Gastroesophageal sphincter (tissue), 4 donors: ENCODE measurements at regions not wholly inside any gene's neighbourhood (a gene's known extent, or its start where the extent isn't known, plus 50 kb on each side); places are given as distances from the start of the nearest gene placed in this dataset.

Experiments used
- ATAC-seq: fragments of 150-250 bp; one replicate; pipeline ENCODE4 v1.9.1; 2016; ENCODE audit warnings: mild to moderate bottlenecking, moderate library complexity
- H3K27ac ChIP-seq, 4 donors: fragments of 200-600 bp; sonication (generic) in 3 of 4; 1 replicate in 3 of 4; 2 replicates in 1 of 4; pipeline ENCODE4 v1.5.1; 2016 to 2019
- H3K27me3 ChIP-seq: fragments of 200-600 bp; sonication (generic); one replicate; pipeline ENCODE4 v1.5.1; 2019
- H3K36me3 ChIP-seq, 2 donors: fragments of 200-600 bp; sonication (generic); one replicate each; pipeline ENCODE4 v1.5.1; 2019; ENCODE audit warnings: control low read depth in 1 of 2
- H3K4me1 ChIP-seq, 3 donors: fragments of 200-600 bp; sonication (generic); 1 replicate in 2 of 3; 2 replicates in 1 of 3; pipeline ENCODE4 v1.5.1; 2016 to 2019; ENCODE audit warnings: control low read depth in 2 of 3
- H3K4me3 ChIP-seq, 2 donors: fragments of 200-600 bp; sonication (generic); one replicate each; pipeline ENCODE4 v1.5.1; 2019; ENCODE audit warnings: mild to moderate bottlenecking in 1 of 2, moderate library complexity in 1 of 2
- H3K9me3 ChIP-seq, 3 donors: fragments of 200-600 bp; sonication (generic); one replicate each; pipeline ENCODE4 v1.5.1; 2017 to 2019; ENCODE audit warnings: control low read depth in 2 of 3
- CTCF ChIP-seq, 4 experiments: fragments of 200-600 bp in 2 of 4; fragments of 450-650 bp in 2 of 4; sonication (generic) in 1 of 4; IDR thresholded peaks; one replicate each; pipeline ENCODE4 v1.5.1; 2017 to 2019; ENCODE audit warnings: antibody characterized with exemption in 4 of 4, mild to moderate bottlenecking in 2 of 4, moderate library complexity in 2 of 4
- EP300 ChIP-seq: sonication (generic); formaldehyde crosslinking; IDR thresholded peaks from one replicate; pipeline ENCODE4 v1.6.1; 2017; ENCODE audit warnings: antibody characterized with exemption, mild to moderate bottlenecking
- POLR2A ChIP-seq, 2 donors: fragments of 450-650 bp; IDR thresholded peaks; one replicate each; pipeline ENCODE4 v1.6.1; 2017; ENCODE audit warnings: antibody characterized with exemption in 2 of 2, mild to moderate bottlenecking in 2 of 2, moderate library complexity in 1 of 2
- POLR2AphosphoS5 ChIP-seq: sonication (generic); formaldehyde crosslinking; IDR thresholded peaks from one replicate; pipeline ENCODE4 v1.6.1; 2017; ENCODE audit warnings: antibody characterized with exemption
- WGBS, 2 donors: methylation state at CpG; one replicate each; pipeline ENCODE4 v1.1.5; 2018; ENCODE audit warnings: low coverage in 1 of 2; 5-methylcytosine and 5-hydroxymethylcytosine counted together

- peaks cover 6 to 38% (median 7%) of the 10 kb centered on the region in 3 donors for H3K4me1 ChIP-seq
- TF ChIP-seq POLR2AphosphoS5: no peak
- TF ChIP-seq EP300: no peak
- TF ChIP-seq CTCF (IDR thresholded peaks at IDR 0.05): no peak
- TF ChIP-seq POLR2A (IDR thresholded peaks at IDR 0.05): no peak
- no peak for ATAC-seq
- H3K36me3 ChIP-seq: no peaks in the 10 kb centered on the region
- H3K9me3 ChIP-seq: no peaks in the 10 kb centered on the region
- WGBS, 2 donors: 9% methylated on average over 1 of the region's 1 CpG; no CpG with 5 or more reads in 1 of the 2 donors
- no peak overlapping the region for H3K4me3 ChIP-seq
- no peaks in the 10 kb centered on the region for H3K27me3 ChIP-seq
- H3K27ac ChIP-seq: no peak overlapping the region
Observed at GRCh38 chr3:178198329-178198728, 337.9 kb upstream of the KCNMB2 start.

- Histone ChIP-seq H3K27ac (no peak overlapping the region), H3K36me3 (no peaks in the 10 kb centered on the region), H3K4me3 (no peak overlapping the region), H3K27me3 (no peaks in the 10 kb centered on the region), H3K9me3 (no peaks in the 10 kb centered on the region), H3K4me1 (peaks cover 6 to 44% (median 7%) of the 10 kb centered on the region in 3 donors)
- TF ChIP-seq POLR2AphosphoS5 (no peak), POLR2A (IDR thresholded peaks at IDR 0.05) (no peak), EP300 (no peak), CTCF (IDR thresholded peaks at IDR 0.05) (no peak)
- ATAC-seq: no peak
- WGBS, 2 donors: 98 to 100% methylated on average over 3 to 5 of the region's 5 CpGs
Observed at GRCh38 chr3:178200316-178200715, 335.9 kb upstream of the KCNMB2 start.

- WGBS, 2 donors: 88 to 100% methylated on average over 1 of the region's 1 CpG
Observed at GRCh38 chr3:178201714-178202113, 334.5 kb upstream of the KCNMB2 start.

DNA sequence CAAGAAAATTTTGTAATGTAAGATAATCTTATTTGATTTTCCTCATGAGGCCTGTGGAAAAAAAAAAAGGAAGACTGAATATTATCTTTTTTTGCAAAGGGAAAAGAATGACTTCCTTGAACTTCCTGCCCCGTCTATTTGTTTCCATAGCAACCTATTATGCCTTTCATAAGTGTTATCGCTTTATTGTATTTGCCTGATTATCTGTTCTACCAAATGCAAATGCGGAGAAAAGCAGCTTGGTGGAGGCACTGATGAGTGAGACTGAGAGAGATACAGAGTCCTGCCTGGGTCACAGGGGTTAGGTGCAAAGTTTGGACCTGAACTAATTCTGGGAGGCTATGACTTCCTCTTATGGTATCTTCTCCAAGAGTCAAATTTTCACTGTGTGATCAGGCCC lies 334.0 kb upstream of the KCNMB2 start:
- Histone ChIP-seq H3K9me3 (no peaks in the 10 kb centered on the region), H3K4me1 (peaks cover 0 to 28% (median 10%) of the 10 kb centered on the region in 3 donors), H3K4me3 (no peak overlapping the region), H3K36me3 (no peaks in the 10 kb centered on the region), H3K27ac (peak overlapping the region in 1 of 4 donors; percentile 9), H3K27me3 (no peaks in the 10 kb centered on the region)
- 38 to 51% methylated on average over 3 of the region's 3 CpGs for WGBS, 2 donors
- no peak for ATAC-seq
- TF ChIP-seq POLR2AphosphoS5 (no peak), EP300 (no peak), CTCF (IDR thresholded peaks at IDR 0.05) (no peak), POLR2A (IDR thresholded peaks at IDR 0.05) (no peak)

More at GRCh38 chr3:178201714-178202113, 334.5 kb upstream of the KCNMB2 start:
- no peaks in the 10 kb centered on the region for H3K9me3 ChIP-seq
- TF ChIP-seq POLR2A (IDR thresholded peaks at IDR 0.05): no peak
- no peak for TF ChIP-seq POLR2AphosphoS5
- no peak for TF ChIP-seq CTCF (IDR thresholded peaks at IDR 0.05)
- no peak for TF ChIP-seq EP300
- ATAC-seq: no peak
- no peaks in the 10 kb centered on the region for H3K27me3 ChIP-seq
- peaks cover 4 to 33% (median 10%) of the 10 kb centered on the region in 3 donors for H3K4me1 ChIP-seq
- no peak overlapping the region for H3K27ac ChIP-seq
- no peaks in the 10 kb centered on the region for H3K36me3 ChIP-seq
- no peak overlapping the region for H3K4me3 ChIP-seq

- Histone ChIP-seq H3K27ac (peak overlapping the region in 2 of 4 donors; percentile 9 to 26), H3K9me3 (no peaks in the 10 kb centered on the region), H3K4me1 (peaks cover 0 to 26% (median 10%) of the 10 kb centered on the region in 3 donors), H3K36me3 (no peaks in the 10 kb centered on the region), H3K27me3 (no peaks in the 10 kb centered on the region), H3K4me3 (no peak overlapping the region)
- TF ChIP-seq POLR2AphosphoS5: peak; percentile 21
- no peak for TF ChIP-seq EP300
- ATAC-seq: peak; percentile 43
- WGBS, 2 donors: 7 to 18% methylated on average over 2 of the region's 2 CpGs
Observed at GRCh38 chr3:178203165-178203564, 333.1 kb upstream of the KCNMB2 start.
